ENCODE measurements at regions not wholly inside any gene's neighbourhood (a gene's known extent, or its start where the extent isn't known, plus 50 kb on each side); places are given as distances from the start of the nearest gene placed in this dataset.
"Not testable (repeated sequence)": the region's sequence is repeated elsewhere in the genome, so short reads cannot be mapped to it uniquely, and the experiment has no call there.

DNA sequence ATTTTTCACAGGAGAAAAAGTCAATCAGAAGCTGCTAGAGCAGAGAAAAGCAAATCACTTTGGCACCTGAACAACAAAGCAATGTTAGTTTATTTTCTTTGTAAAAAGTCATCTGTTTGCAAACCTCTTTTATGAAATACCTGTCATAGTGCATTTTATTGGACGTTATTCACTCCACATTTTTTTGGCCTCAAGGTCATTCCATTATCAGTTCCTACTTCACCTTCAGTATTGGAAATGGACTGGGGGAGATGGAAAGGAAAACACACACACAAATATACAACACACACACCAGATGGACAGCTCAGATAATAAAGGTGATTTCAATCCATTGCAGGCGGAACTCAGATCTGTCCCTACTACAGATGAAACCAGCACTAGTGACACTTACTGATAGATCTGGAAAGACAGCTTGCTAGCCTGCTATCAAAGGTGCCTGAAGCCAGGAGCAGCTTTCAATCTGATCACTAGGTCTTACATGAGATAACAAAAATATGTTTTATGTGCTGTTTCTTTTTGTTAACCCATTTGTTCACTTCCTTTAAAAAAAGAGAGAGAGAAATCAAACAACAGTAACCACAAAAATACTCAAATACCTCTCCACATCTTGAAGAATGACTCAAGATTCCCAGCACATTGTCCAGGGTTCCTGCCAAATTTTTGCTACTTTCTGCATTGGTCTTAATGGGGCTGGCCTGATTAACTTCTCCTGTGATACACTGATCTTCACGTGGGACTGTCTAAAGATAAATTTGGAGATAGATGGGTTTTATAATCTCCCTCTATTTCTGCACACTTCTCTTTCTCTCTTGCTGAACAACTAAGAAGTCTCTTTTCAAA, 844.3 kb upstream of the TENM4 start:
- no peak for TF ChIP-seq POLR2A (IDR thresholded peaks at IDR 0.05)
- TF ChIP-seq, protein P1, sequence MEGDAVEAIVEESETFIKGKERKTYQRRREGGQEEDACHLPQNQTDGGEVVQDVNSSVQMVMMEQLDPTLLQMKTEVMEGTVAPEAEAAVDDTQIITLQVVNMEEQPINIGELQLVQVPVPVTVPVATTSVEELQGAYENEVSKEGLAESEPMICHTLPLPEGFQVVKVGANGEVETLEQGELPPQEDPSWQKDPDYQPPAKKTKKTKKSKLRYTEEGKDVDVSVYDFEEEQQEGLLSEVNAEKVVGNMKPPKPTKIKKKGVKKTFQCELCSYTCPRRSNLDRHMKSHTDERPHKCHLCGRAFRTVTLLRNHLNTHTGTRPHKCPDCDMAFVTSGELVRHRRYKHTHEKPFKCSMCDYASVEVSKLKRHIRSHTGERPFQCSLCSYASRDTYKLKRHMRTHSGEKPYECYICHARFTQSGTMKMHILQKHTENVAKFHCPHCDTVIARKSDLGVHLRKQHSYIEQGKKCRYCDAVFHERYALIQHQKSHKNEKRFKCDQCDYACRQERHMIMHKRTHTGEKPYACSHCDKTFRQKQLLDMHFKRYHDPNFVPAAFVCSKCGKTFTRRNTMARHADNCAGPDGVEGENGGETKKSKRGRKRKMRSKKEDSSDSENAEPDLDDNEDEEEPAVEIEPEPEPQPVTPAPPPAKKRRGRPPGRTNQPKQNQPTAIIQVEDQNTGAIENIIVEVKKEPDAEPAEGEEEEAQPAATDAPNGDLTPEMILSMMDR (IDR thresholded peaks at IDR 0.05): no peak
- Histone ChIP-seq H3K27me3 (no peaks in the 10 kb centered on the region), H3K36me3 (no peaks in the 10 kb centered on the region), H3K27ac (no peak overlapping the region), H3K4me3 (no peak overlapping the region), H3K9me3 (no peaks in the 10 kb centered on the region), H3K4me1 (no peaks in the 10 kb centered on the region)
- no peak for DNase-seq

DNA sequence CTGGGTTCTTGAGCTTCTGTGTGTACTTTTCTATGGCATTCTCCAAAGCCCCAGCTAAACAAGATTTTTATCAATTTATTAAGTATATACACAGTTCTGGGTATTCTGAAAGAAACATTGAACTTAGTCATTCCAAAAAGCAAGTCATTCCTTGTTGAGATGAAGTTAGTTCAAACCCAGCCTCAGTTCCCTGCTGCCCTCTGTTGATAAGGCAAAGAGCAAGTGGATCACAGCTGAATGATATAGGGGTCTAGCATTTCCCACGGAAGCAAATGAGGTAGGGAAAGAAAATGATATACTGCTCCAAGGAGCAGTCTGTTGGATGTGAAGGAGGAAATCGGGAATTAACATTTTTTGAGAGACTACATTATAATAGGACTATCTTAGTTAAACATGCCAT, 841.8 kb upstream of the TENM4 start:
- no peak for DNase-seq
- H3K4me1 ChIP-seq: no peaks in the 10 kb centered on the region
- no peak for TF ChIP-seq POLR2A (IDR thresholded peaks at IDR 0.05)
- TF ChIP-seq, protein P1 (IDR thresholded peaks at IDR 0.05): no peak
- H3K27me3 ChIP-seq: no peaks in the 10 kb centered on the region
- no peak overlapping the region for H3K4me3 ChIP-seq
- no peaks in the 10 kb centered on the region for H3K36me3 ChIP-seq
- H3K27ac ChIP-seq: no peak overlapping the region
- no peaks in the 10 kb centered on the region for H3K9me3 ChIP-seq

DNA sequence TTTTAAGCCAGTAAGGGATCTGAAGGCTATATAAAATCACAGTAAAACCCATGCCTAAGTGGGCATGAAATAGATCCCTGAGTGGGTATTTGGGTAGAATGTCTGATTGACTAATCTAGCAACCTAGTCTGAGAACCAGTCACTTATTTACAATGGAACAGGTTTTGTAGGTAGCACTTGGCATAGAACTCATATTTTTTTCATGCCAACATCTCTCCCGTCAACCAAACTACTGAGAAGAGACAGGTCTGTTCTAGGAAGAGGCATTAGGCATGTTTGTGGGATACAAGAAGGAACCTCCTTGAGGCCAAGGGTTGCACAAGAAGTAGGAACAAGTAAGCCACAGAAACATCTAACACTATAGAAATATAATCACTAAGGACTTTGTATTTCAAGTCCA, 840.4 kb upstream of the TENM4 start:
- Histone ChIP-seq H3K36me3 (no peaks in the 10 kb centered on the region), H3K27ac (no peak overlapping the region), H3K9me3 (no peaks in the 10 kb centered on the region), H3K27me3 (no peaks in the 10 kb centered on the region), H3K4me1 (no peaks in the 10 kb centered on the region), H3K4me3 (no peak overlapping the region)
- TF ChIP-seq, protein P1 (IDR thresholded peaks at IDR 0.05): no peak
- TF ChIP-seq POLR2A (IDR thresholded peaks at IDR 0.05): no peak
- no peak for DNase-seq

- no peaks in the 10 kb centered on the region for H3K9me3 ChIP-seq
- no peak overlapping the region for H3K4me3 ChIP-seq
- TF ChIP-seq, protein P1 (IDR thresholded peaks at IDR 0.05): no peak
- TF ChIP-seq POLR2A (IDR thresholded peaks at IDR 0.05): no peak
- no peaks in the 10 kb centered on the region for H3K4me1 ChIP-seq
- no peaks in the 10 kb centered on the region for H3K36me3 ChIP-seq
- no peak for DNase-seq
- H3K27ac ChIP-seq: no peak overlapping the region
- no peaks in the 10 kb centered on the region for H3K27me3 ChIP-seq
These were observed 839.9 kb upstream of the TENM4 start for GRCh38 chr11:80280737-80281136.

- DNase-seq: no peak
- no peak overlapping the region for H3K27ac ChIP-seq
- no peaks in the 10 kb centered on the region for H3K36me3 ChIP-seq
- H3K27me3 ChIP-seq: no peaks in the 10 kb centered on the region
- no peaks in the 10 kb centered on the region for H3K4me1 ChIP-seq
- H3K4me3 ChIP-seq: no peak overlapping the region
- TF ChIP-seq, protein P1 (IDR thresholded peaks at IDR 0.05): no peak
- TF ChIP-seq POLR2A (IDR thresholded peaks at IDR 0.05): no peak
- no peaks in the 10 kb centered on the region for H3K9me3 ChIP-seq
These were observed 820.9 kb upstream of the TENM4 start for GRCh38 chr11:80261776-80262175.

GRCh38 chr11:80257319-80258015, 816.6 kb upstream of the TENM4 start:
- not testable (repeated sequence) for DNase-seq, H3K4me3 ChIP-seq, H3K36me3 ChIP-seq, H3K9me3 ChIP-seq, H3K27me3 ChIP-seq, H3K4me1 ChIP-seq, H3K27ac ChIP-seq

All from Peyer's patch (tissue), 4 donors.